DMS 273 (cell line): ENCODE measurements at regions not wholly inside any gene's neighbourhood (a gene's known extent, or its start where the extent isn't known, plus 50 kb on each side); places are given as distances from the start of the nearest gene placed in this dataset.
"Not testable (repeated sequence)": the region's sequence is repeated elsewhere in the genome, so short reads cannot be mapped to it uniquely, and the experiment has no call there.

Experiments
- DNase-seq: peaks from one replicate; lab custom pipeline; 2025; ENCODE audit not compliant: unreplicated experiment; lab: John Stamatoyannopoulos, UW

GRCh38 chr9:13457795-13458194 is 178.3 kb upstream of the MPDZ start:
- DNase-seq = no peak

GRCh38 chr9:13450723-13451122 is 171.2 kb upstream of the MPDZ start:
- DNase-seq = no peak

GRCh38 chr9:13448482-13448881 is 169.0 kb upstream of the MPDZ start:
- DNase-seq = no peak

- DNase-seq = peak; percentile 15
Measured at GRCh38 chr9:13447843-13448422, 168.4 kb upstream of the MPDZ start.

GRCh38 chr9:13446938-13447842 is 167.7 kb upstream of the MPDZ start:
- no peak for DNase-seq

- DNase-seq = no peak
Measured at GRCh38 chr9:13446286-13446937, 166.9 kb upstream of the MPDZ start.

GRCh38 chr9:13445103-13445500 is 165.6 kb upstream of the MPDZ start:
- DNase-seq = peak; percentile 32

- peak; percentile 49 for DNase-seq
Measured at GRCh38 chr9:13444245-13445102, 165.0 kb upstream of the MPDZ start.

- peak; percentile 60 for DNase-seq
Measured at GRCh38 chr9:13443346-13444244, 164.1 kb upstream of the MPDZ start.

GRCh38 chr9:13439685-13440476 is 160.4 kb upstream of the MPDZ start:
- no peak for DNase-seq

GRCh38 chr9:13437866-13438265 is 158.4 kb upstream of the MPDZ start:
- no peak for DNase-seq

- no peak for DNase-seq
Measured at GRCh38 chr9:13436591-13436990, 157.1 kb upstream of the MPDZ start.

GRCh38 chr9:13433453-13433852 is 154.0 kb upstream of the MPDZ start:
- not testable (repeated sequence) for DNase-seq

GRCh38 chr9:13432904-13433303 is 153.4 kb upstream of the MPDZ start:
- no peak for DNase-seq

- no peak for DNase-seq
Measured at GRCh38 chr9:13431692-13432091, 152.2 kb upstream of the MPDZ start.

GRCh38 chr9:13431222-13431536 is 151.7 kb upstream of the MPDZ start:
- DNase-seq = peak; percentile 67

GRCh38 chr9:13430368-13431221 is 151.1 kb upstream of the MPDZ start:
- DNase-seq = peak; percentile 80
